GM12878 (cell line): ENCODE measurements at regions not wholly inside any gene's neighbourhood (a gene's known extent, or its start where the extent isn't known, plus 50 kb on each side); places are given as distances from the start of the nearest gene placed in this dataset.
A peak's percentile ranks its signal among the peaks of the same experiment; 100 is the strongest.

Experiments
- ATAC-seq: fragments of 200-7000 bp; cut with Tn5 transposase; 3 replicates; pipeline ENCODE4 v1.9.1; 2020; ENCODE audit warnings: mild to moderate bottlenecking, moderate library complexity
- BruUV-seq: library from RNA; stranded (reverse); fragments of 400-500 nt; replicated peaks from 2 replicates; lab custom pipeline; 2021; lab: Mats Ljungman, UMichigan
- CTCF ChIA-PET: fragments of 300-600 bp; sonication (Branson Sonifier 250); formaldehyde crosslinking; extraction: SDS; loops from one replicate; lab custom pipeline; 2021; ENCODE audit warnings: inconsistent platforms; lab: Yijun Ruan, JAX
- POLR2A ChIA-PET: fragments of 350-600 bp; formaldehyde crosslinking; extraction: SDS; loops from one replicate; lab custom pipeline; 2021; ENCODE audit warnings: inconsistent platforms; lab: Charles Lee
- RAD21 ChIA-PET: fragments of 300-600 bp; sonication (Branson Sonifier 250); formaldehyde crosslinking; loops from one replicate; lab custom pipeline; 2023; ENCODE audit warnings: antibody characterized with exemption; ENCODE audit not compliant: unreplicated experiment; lab: Charles Lee
- SMC1A ChIA-PET: fragments of 300-600 bp; sonication (Branson Sonifier 250); formaldehyde crosslinking; loops from one replicate; lab custom pipeline; 2023; ENCODE audit not compliant: unreplicated experiment, uncharacterized antibody; lab: Charles Lee
- DNase-seq: peaks from one replicate; pipeline ENCODE4 v3.0.0-alpha.2; 2011; ENCODE audit warnings: low read depth, low spot score
- FAIRE-seq: peaks from 3 replicates; lab custom pipeline; 2011; peaks lifted over from hg19 to GRCh38; lab: Jason Lieb, UNC
- H2AFZ ChIP-seq: 2 replicates; pipeline ENCODE4 v1.6.0; 2011; ENCODE audit warnings: low read depth, low read length, control low read depth; ENCODE audit not compliant: control insufficient read depth
- H3K27ac ChIP-seq: 2 replicates; pipeline ENCODE4 v1.5.1; 2011; ENCODE audit warnings: control low read depth; ENCODE audit not compliant: control insufficient read depth, insufficient read depth
- H3K27me3 ChIP-seq, 2 experiments: replicated peaks in 1 of 2; 2 replicates each; pipeline versions ENCODE4 v1.6.0 to v1.6.1; 2011; ENCODE audit warnings: low read length in 1 of 2; ENCODE audit not compliant: control insufficient read depth in 2 of 2, insufficient read depth in 2 of 2
- H3K36me3 ChIP-seq, 2 experiments: 2 replicates each; pipeline ENCODE4 v1.5.1; 2011; ENCODE audit warnings: low read length in 1 of 2; ENCODE audit not compliant: control insufficient read depth in 2 of 2, insufficient read depth in 2 of 2
- H3K4me1 ChIP-seq: 2 replicates; pipeline ENCODE4 v1.6.1; 2011; ENCODE audit warnings: mild to moderate bottlenecking, low read length, moderate library complexity, mixed read lengths; ENCODE audit not compliant: control insufficient read depth, insufficient read depth
- H3K4me2 ChIP-seq: 2 replicates; pipeline ENCODE4 v1.6.0; 2011; ENCODE audit warnings: control low read depth; ENCODE audit not compliant: control insufficient read depth, insufficient read depth
- H3K4me3 ChIP-seq: fragments of 200-600 bp; sonication (generic); 2 replicates; pipeline ENCODE4 v1.5.1; 2016
- H3K79me2 ChIP-seq: 2 replicates; pipeline ENCODE4 v1.6.0; 2011; ENCODE audit warnings: low read length; ENCODE audit not compliant: control insufficient read depth, insufficient read depth
- H3K9ac ChIP-seq: 2 replicates; pipeline ENCODE4 v1.8.0; 2011; ENCODE audit warnings: low read length, control low read depth, mixed read lengths; ENCODE audit not compliant: control insufficient read depth, insufficient read depth
- H3K9me3 ChIP-seq: replicated peaks from 3 replicates; pipeline ENCODE4 v1.5.1; 2011; ENCODE audit warnings: mild to moderate bottlenecking, low read length; ENCODE audit not compliant: control insufficient read depth, insufficient read depth
- H4K20me1 ChIP-seq: 2 replicates; pipeline ENCODE4 v1.6.0; 2011; ENCODE audit not compliant: control insufficient read depth, insufficient read depth
- ATF7 ChIP-seq: fragments of 450-650 bp; IDR thresholded peaks from 2 replicates; pipeline ENCODE4 v1.6.1; 2016; ENCODE audit warnings: low read depth, mild to moderate bottlenecking
- CREM ChIP-seq: IDR thresholded peaks from 2 replicates; pipeline ENCODE4 v1.6.1; 2014; ENCODE audit warnings: antibody characterized with exemption, low read depth
- IKZF1 ChIP-seq: fragments of 450-650 bp; conservative IDR thresholded peaks from 2 replicates; pipeline ENCODE4 v1.6.1; 2017; ENCODE audit warnings: antibody characterized with exemption, mild to moderate bottlenecking
- IKZF2 ChIP-seq, 2 experiments: fragments of 450-650 bp; IDR thresholded peaks; 2 replicates each; pipeline ENCODE4 v1.6.1; 2017; ENCODE audit warnings: mild to moderate bottlenecking in 2 of 2, moderate library complexity in 2 of 2
- MTA2 ChIP-seq: fragments of 450-650 bp; IDR thresholded peaks from 2 replicates; pipeline ENCODE4 v1.6.1; 2016; ENCODE audit warnings: low read depth, mild to moderate bottlenecking, moderate library complexity
- NFIC ChIP-seq: IDR thresholded peaks from 2 replicates; pipeline ENCODE4 v1.6.1; 2012; ENCODE audit warnings: low read depth, mild to moderate bottlenecking, inconsistent platforms, low read length, moderate library complexity
- PML ChIP-seq: IDR thresholded peaks from 2 replicates; pipeline ENCODE4 v1.6.1; 2012; ENCODE audit warnings: low read length, inconsistent platforms
- POU2F2 ChIP-seq: IDR thresholded peaks from 3 replicates; pipeline ENCODE4 v1.6.1; 2011; ENCODE audit warnings: low read depth, mild to moderate bottlenecking, low read length, borderline replicate concordance
- SMC3 ChIP-seq: IDR thresholded peaks from 2 replicates; pipeline ENCODE4 v1.6.1; 2011; ENCODE audit warnings: low read length, improper control_type of control experiment, borderline replicate concordance
- SPI1 ChIP-seq: IDR thresholded peaks from 2 replicates; pipeline ENCODE4 v1.6.1; 2011; ENCODE audit warnings: low read depth, mild to moderate bottlenecking, low read length, moderate library complexity, borderline replicate concordance; ENCODE audit not compliant: insufficient read depth
- TCF3 ChIP-seq: IDR thresholded peaks from 2 replicates; pipeline ENCODE4 v1.6.1; 2012; ENCODE audit warnings: low read depth, mild to moderate bottlenecking, low read length, borderline replicate concordance; ENCODE audit not compliant: insufficient read depth
- WRNIP1 ChIP-seq: IDR thresholded peaks from 2 replicates; pipeline ENCODE4 v1.6.1; 2011; ENCODE audit warnings: low read depth, low read length, improper control_type of control experiment, borderline replicate concordance
- YBX1 ChIP-seq: fragments of 450-650 bp; IDR thresholded peaks from 2 replicates; pipeline ENCODE4 v1.6.1; 2016; ENCODE audit warnings: antibody characterized with exemption
- ZNF217 ChIP-seq: fragments of 450-650 bp; IDR thresholded peaks from 2 replicates; pipeline ENCODE4 v1.6.1; 2017; ENCODE audit warnings: antibody characterized with exemption, mild to moderate bottlenecking
- WGBS: methylation state at CpG from one replicate; pipeline ENCODE4 v1.1.6; 2016; ENCODE audit warnings: low lambda C conversion rate; ENCODE audit not compliant: insufficient replicate concordance, insufficient coverage; ENCODE audit errors: missing lambda C conversion rate; 5-methylcytosine and 5-hydroxymethylcytosine counted together
- in situ Hi-C: fragments of 300-500 bp; cut with MboI; formaldehyde crosslinking; loops from 9 replicates; pipeline ENCODE4 v1.14.3; 2018; ENCODE audit warnings: mixed read lengths
- intact Hi-C: fragments of 100-400 bp; cut with micrococcal nuclease; formaldehyde crosslinking; loops from one replicate; pipeline ENCODE4 v1.14.2; 2022; ENCODE audit not compliant: unreplicated experiment
- TF ChIP-seq, protein P1 (sequence below): IDR thresholded peaks from 2 replicates; pipeline ENCODE4 v1.6.1; 2011; ENCODE audit warnings: borderline replicate concordance, low read depth, mild to moderate bottlenecking, moderate library complexity, low read length; ENCODE audit not compliant: insufficient read depth, poor library complexity, severe bottlenecking
- TF ChIP-seq, protein P2 (sequence below): fragments of 450-650 bp; IDR thresholded peaks from 2 replicates; pipeline ENCODE4 v1.6.1; 2016; ENCODE audit warnings: mild to moderate bottlenecking
- TF ChIP-seq, protein P3 (sequence below): fragments of 450-650 bp; IDR thresholded peaks from 2 replicates; pipeline ENCODE4 v1.6.1; 2018; ENCODE audit warnings: mild to moderate bottlenecking, low read depth, moderate library complexity; ENCODE audit not compliant: partially characterized antibody
- TF ChIP-seq, protein P4 (sequence below): fragments of 450-650 bp; IDR thresholded peaks from 2 replicates; pipeline ENCODE4 v1.6.1; 2017; ENCODE audit warnings: low read depth, mild to moderate bottlenecking, moderate library complexity

DNA sequence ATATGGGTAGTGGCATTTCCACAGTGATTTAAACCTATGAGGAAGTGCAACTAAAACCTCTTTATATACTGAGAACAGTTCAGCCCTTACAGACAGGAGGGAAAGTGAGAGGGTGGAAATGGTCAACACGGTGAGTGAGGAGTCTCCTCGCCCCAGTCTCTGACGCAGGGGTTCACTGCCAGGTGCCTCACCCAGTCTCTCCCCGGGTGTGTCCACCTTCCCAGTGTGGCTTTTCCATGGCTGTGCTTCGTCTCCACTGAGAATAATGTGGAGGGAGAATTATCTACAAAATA, 116.6 kb upstream of the TOP3B start:
- DNase-seq (peak; percentile 69), ATAC-seq (peak; percentile 96), FAIRE-seq (no peak)
- peaks cover 9% of the 10 kb centered on the region for H3K4me1 ChIP-seq
- H3K4me2 ChIP-seq, result peak overlapping the region; percentile 46
- H3K36me3 ChIP-seq, result no peaks in the 10 kb centered on the region
- no peak overlapping the region for H3K9ac ChIP-seq
- no TSS peak for BruUV-seq
- H3K4me3 ChIP-seq, result 0 out of 2 replicates have a peak overlapping the region, but pooled peaks have one; percentile 12
- H3K27me3 ChIP-seq, result no peaks in the 10 kb centered on the region
- ChIA-PET SMC1A (interaction anchor here (1.2 to 6.5 kb wide), 20 partner anchors 11 to 856 kb away, joined by 3 to 87 read pairs (median 10); no protein-coding TSS in a partner anchor), POLR2A (interaction anchor here (0.6 to 3.8 kb wide), 10 partner anchors 12 to 280 kb away, joined by 3 to 18 read pairs (median 6); no protein-coding TSS in a partner anchor), RAD21 (interaction anchor here (0.8 to 5.2 kb wide), 21 partner anchors 12 to 1040 kb away, joined by 3 to 72 read pairs (median 8); no protein-coding TSS in a partner anchor), CTCF (interaction anchor here (0.8 to 6.9 kb wide), 27 partner anchors 12 to 858 kb away, joined by 3 to 92 read pairs (median 9); no protein-coding TSS in a partner anchor)
- peak overlapping the region; percentile 36; the same call in 1 of the 2 replicates for H2AFZ ChIP-seq
- peak overlapping the region; percentile 77 for H3K27ac ChIP-seq
- no peaks in the 10 kb centered on the region for H3K79me2 ChIP-seq
- intact Hi-C loops, result loop anchor here (1.0 kb wide), 3 partner anchors 12 to 69 kb away; no protein-coding TSS in a partner anchor
- H3K9me3 ChIP-seq, result peaks cover 14% of the 10 kb centered on the region
- WGBS, result 1% methylated on average over 5 of the region's 5 CpGs
- no peaks in the 10 kb centered on the region for H4K20me1 ChIP-seq
- in situ Hi-C loops, result no loop called here
- TF ChIP-seq SPI1, result peak; percentile 96
- no peak for TF ChIP-seq ZNF217
- peak; percentile 42; the same call in 1 of the 2 replicates for TF ChIP-seq ATF7
- TF ChIP-seq, protein P1, sequence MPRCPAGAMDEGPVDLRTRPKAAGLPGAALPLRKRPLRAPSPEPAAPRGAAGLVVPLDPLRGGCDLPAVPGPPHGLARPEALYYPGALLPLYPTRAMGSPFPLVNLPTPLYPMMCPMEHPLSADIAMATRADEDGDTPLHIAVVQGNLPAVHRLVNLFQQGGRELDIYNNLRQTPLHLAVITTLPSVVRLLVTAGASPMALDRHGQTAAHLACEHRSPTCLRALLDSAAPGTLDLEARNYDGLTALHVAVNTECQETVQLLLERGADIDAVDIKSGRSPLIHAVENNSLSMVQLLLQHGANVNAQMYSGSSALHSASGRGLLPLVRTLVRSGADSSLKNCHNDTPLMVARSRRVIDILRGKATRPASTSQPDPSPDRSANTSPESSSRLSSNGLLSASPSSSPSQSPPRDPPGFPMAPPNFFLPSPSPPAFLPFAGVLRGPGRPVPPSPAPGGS, result no peak
- TF ChIP-seq NFIC, result no peak
- TF ChIP-seq CREM, result no peak
- peak; percentile 69 to 75; a peak in 3 of 4 replicates for TF ChIP-seq IKZF2 (IDR thresholded peaks at IDR 0.05)
- TF ChIP-seq TCF3, result no peak
- no peak for TF ChIP-seq WRNIP1
- peak; percentile 8; the same call in 1 of the 2 replicates for TF ChIP-seq SMC3
- TF ChIP-seq MTA2, result peak; percentile 66; the same call in 1 of the 2 replicates
- peak; percentile 63 for TF ChIP-seq IKZF1
- TF ChIP-seq, protein P2, sequence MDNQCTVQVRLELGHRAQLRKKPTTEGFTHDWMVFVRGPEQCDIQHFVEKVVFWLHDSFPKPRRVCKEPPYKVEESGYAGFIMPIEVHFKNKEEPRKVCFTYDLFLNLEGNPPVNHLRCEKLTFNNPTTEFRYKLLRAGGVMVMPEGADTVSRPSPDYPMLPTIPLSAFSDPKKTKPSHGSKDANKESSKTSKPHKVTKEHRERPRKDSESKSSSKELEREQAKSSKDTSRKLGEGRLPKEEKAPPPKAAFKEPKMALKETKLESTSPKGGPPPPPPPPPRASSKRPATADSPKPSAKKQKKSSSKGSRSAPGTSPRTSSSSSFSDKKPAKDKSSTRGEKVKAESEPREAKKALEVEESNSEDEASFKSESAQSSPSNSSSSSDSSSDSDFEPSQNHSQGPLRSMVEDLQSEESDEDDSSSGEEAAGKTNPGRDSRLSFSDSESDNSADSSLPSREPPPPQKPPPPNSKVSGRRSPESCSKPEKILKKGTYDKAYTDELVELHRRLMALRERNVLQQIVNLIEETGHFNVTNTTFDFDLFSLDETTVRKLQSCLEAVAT, result peak; percentile 59; the same call in 1 of the 2 replicates
- no peak for TF ChIP-seq YBX1
- TF ChIP-seq, protein P3, sequence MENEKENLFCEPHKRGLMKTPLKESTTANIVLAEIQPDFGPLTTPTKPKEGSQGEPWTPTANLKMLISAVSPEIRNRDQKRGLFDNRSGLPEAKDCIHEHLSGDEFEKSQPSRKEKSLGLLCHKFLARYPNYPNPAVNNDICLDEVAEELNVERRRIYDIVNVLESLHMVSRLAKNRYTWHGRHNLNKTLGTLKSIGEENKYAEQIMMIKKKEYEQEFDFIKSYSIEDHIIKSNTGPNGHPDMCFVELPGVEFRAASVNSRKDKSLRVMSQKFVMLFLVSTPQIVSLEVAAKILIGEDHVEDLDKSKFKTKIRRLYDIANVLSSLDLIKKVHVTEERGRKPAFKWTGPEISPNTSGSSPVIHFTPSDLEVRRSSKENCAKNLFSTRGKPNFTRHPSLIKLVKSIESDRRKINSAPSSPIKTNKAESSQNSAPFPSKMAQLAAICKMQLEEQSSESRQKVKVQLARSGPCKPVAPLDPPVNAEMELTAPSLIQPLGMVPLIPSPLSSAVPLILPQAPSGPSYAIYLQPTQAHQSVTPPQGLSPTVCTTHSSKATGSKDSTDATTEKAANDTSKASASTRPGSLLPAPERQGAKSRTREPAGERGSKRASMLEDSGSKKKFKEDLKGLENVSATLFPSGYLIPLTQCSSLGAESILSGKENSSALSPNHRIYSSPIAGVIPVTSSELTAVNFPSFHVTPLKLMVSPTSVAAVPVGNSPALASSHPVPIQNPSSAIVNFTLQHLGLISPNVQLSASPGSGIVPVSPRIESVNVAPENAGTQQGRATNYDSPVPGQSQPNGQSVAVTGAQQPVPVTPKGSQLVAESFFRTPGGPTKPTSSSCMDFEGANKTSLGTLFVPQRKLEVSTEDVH, result no peak
- no peak for TF ChIP-seq POU2F2
- TF ChIP-seq, protein P4, sequence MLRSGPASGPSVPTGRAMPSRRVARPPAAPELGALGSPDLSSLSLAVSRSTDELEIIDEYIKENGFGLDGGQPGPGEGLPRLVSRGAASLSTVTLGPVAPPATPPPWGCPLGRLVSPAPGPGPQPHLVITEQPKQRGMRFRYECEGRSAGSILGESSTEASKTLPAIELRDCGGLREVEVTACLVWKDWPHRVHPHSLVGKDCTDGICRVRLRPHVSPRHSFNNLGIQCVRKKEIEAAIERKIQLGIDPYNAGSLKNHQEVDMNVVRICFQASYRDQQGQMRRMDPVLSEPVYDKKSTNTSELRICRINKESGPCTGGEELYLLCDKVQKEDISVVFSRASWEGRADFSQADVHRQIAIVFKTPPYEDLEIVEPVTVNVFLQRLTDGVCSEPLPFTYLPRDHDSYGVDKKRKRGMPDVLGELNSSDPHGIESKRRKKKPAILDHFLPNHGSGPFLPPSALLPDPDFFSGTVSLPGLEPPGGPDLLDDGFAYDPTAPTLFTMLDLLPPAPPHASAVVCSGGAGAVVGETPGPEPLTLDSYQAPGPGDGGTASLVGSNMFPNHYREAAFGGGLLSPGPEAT, result peak; percentile 33; the same call in 1 of the 2 replicates
- no peak for TF ChIP-seq PML
